ENCODE measurements at regions not wholly inside any gene's neighbourhood (a gene's known extent, or its start where the extent isn't known, plus 50 kb on each side); places are given as distances from the start of the nearest gene placed in this dataset.

- Histone ChIP-seq H3K79me2 (no peaks in the 10 kb centered on the region), H4K20me1 (ENCODE audit: insufficient read depth, poor library complexity, severe bottlenecking) (no peaks in the 10 kb centered on the region), H3K4me3 (no peak overlapping the region), H3K4me2 (no peak overlapping the region), H2AFZ (no peak overlapping the region), H3K36me3 (replicated peaks; ENCODE audit: insufficient read depth, low read depth) (no peaks in the 10 kb centered on the region), H3K27me3 (no peaks in the 10 kb centered on the region), H3K4me1 (ENCODE audit: insufficient read depth) (no peaks in the 10 kb centered on the region), H3K27ac (no peak overlapping the region), H3K9me3 (ENCODE audit: low read depth) (no peaks in the 10 kb centered on the region), H3K9me2 (replicated peaks; ENCODE audit: insufficient read depth) (no peaks in the 10 kb centered on the region)
- no peak for DNase-seq (ENCODE audit: low spot score)
- TF ChIP-seq EZH2phosphoT487 (IDR thresholded peaks at IDR 0.05; ENCODE audit: low read depth, severe bottlenecking, unreplicated experiment): no peak
- 93% methylated on average over 5 of the region's 5 CpGs for WGBS (ENCODE audit: low lambda C conversion rate, missing lambda C conversion rate)
These were observed 572.2 kb upstream of the SOX9 start for GRCh38 chr17:71548540-71549190.

GRCh38 chr17:71550675-71551074 is 570.1 kb upstream of the SOX9 start:
- TF ChIP-seq CTCF (IDR thresholded peaks at IDR 0.05; ENCODE audit: poor library complexity): no peak
- no peak for TF ChIP-seq EZH2 (IDR thresholded peaks at IDR 0.05; ENCODE audit: borderline replicate concordance)
- TF ChIP-seq EZH2phosphoT487 (IDR thresholded peaks at IDR 0.05; ENCODE audit: low read depth, severe bottlenecking, unreplicated experiment): no peak
- no peak overlapping the region for H3K27ac ChIP-seq
- H3K9me3 ChIP-seq (ENCODE audit: low read depth): no peaks in the 10 kb centered on the region
- H3K4me3 ChIP-seq: no peak overlapping the region
- no peak for DNase-seq (ENCODE audit: low spot score)
- WGBS (ENCODE audit: low lambda C conversion rate, missing lambda C conversion rate): 92% methylated on average over 2 of the region's 2 CpGs
- no peak overlapping the region for H3K4me2 ChIP-seq
- H4K20me1 ChIP-seq (ENCODE audit: insufficient read depth, poor library complexity, severe bottlenecking): no peaks in the 10 kb centered on the region
- H3K9me2 ChIP-seq (replicated peaks; ENCODE audit: insufficient read depth): no peaks in the 10 kb centered on the region
- H3K79me2 ChIP-seq: no peaks in the 10 kb centered on the region
- no peak overlapping the region for H2AFZ ChIP-seq
- H3K36me3 ChIP-seq (replicated peaks; ENCODE audit: insufficient read depth, low read depth): no peaks in the 10 kb centered on the region
- H3K4me1 ChIP-seq (ENCODE audit: insufficient read depth): no peaks in the 10 kb centered on the region
- H3K27me3 ChIP-seq: no peaks in the 10 kb centered on the region

- H3K9me3 ChIP-seq (ENCODE audit: low read depth): no peaks in the 10 kb centered on the region
- H2AFZ ChIP-seq: no peak overlapping the region
- H3K27me3 ChIP-seq: no peaks in the 10 kb centered on the region
- no peak overlapping the region for H3K4me2 ChIP-seq
- H3K27ac ChIP-seq: no peak overlapping the region
- no peaks in the 10 kb centered on the region for H3K79me2 ChIP-seq
- TF ChIP-seq CTCF (IDR thresholded peaks at IDR 0.05; ENCODE audit: poor library complexity) (no peak), EZH2 (IDR thresholded peaks at IDR 0.05; ENCODE audit: borderline replicate concordance) (no peak), EZH2phosphoT487 (IDR thresholded peaks at IDR 0.05; ENCODE audit: low read depth, severe bottlenecking, unreplicated experiment) (no peak)
- no peak overlapping the region for H3K4me3 ChIP-seq
- H3K36me3 ChIP-seq (replicated peaks; ENCODE audit: insufficient read depth, low read depth): no peaks in the 10 kb centered on the region
- H3K4me1 ChIP-seq (ENCODE audit: insufficient read depth): no peaks in the 10 kb centered on the region
- 90% methylated on average over 5 of the region's 5 CpGs for WGBS (ENCODE audit: low lambda C conversion rate, missing lambda C conversion rate)
- DNase-seq (ENCODE audit: low spot score): no peak
- no peaks in the 10 kb centered on the region for H3K9me2 ChIP-seq (replicated peaks; ENCODE audit: insufficient read depth)
- no peaks in the 10 kb centered on the region for H4K20me1 ChIP-seq (ENCODE audit: insufficient read depth, poor library complexity, severe bottlenecking)
These were observed 567.4 kb upstream of the SOX9 start for GRCh38 chr17:71553381-71553780.

DNA sequence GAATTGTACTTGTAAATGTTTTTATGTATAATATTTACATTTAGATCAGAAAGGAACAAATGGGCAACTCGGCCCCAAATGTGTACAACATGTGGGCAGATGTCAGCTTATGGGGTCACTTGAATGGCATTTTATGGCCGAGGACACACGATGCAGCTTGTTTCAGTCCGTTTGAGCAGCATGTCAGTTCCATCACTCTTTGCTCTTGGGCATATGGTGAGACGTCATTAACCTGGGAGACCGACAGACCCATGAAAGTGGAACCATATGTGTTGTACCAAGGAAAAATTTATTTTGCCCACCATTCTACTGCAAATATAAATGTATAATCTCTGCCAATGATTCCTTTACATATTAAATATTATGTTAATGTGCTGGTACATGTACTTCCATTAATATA is 561.9 kb upstream of the SOX9 start:
- 55% methylated on average over 6 of the region's 6 CpGs for WGBS (ENCODE audit: low lambda C conversion rate, missing lambda C conversion rate)
- no peaks in the 10 kb centered on the region for H3K36me3 ChIP-seq (replicated peaks; ENCODE audit: insufficient read depth, low read depth)
- no peaks in the 10 kb centered on the region for H3K79me2 ChIP-seq
- no peaks in the 10 kb centered on the region for H4K20me1 ChIP-seq (ENCODE audit: insufficient read depth, poor library complexity, severe bottlenecking)
- H3K27me3 ChIP-seq: peaks cover 3% of the 10 kb centered on the region
- no peaks in the 10 kb centered on the region for H3K4me1 ChIP-seq (ENCODE audit: insufficient read depth)
- H3K9me2 ChIP-seq (replicated peaks; ENCODE audit: insufficient read depth): no peaks in the 10 kb centered on the region
- no peak for DNase-seq (ENCODE audit: low spot score)
- TF ChIP-seq EZH2 (IDR thresholded peaks at IDR 0.05; ENCODE audit: borderline replicate concordance) (no peak), EZH2phosphoT487 (IDR thresholded peaks at IDR 0.05; ENCODE audit: low read depth, severe bottlenecking, unreplicated experiment) (no peak), CTCF (IDR thresholded peaks at IDR 0.05; ENCODE audit: poor library complexity) (no peak)
- H3K27ac ChIP-seq: no peak overlapping the region
- no peak overlapping the region for H2AFZ ChIP-seq
- no peak overlapping the region for H3K4me3 ChIP-seq
- H3K4me2 ChIP-seq: no peak overlapping the region
- no peaks in the 10 kb centered on the region for H3K9me3 ChIP-seq (ENCODE audit: low read depth)

All from hepatocyte (in vitro differentiated cells).